ENCODE measurements at regions not wholly inside any gene's neighbourhood (a gene's known extent, or its start where the extent isn't known, plus 50 kb on each side); places are given as distances from the start of the nearest gene placed in this dataset.

DNA sequence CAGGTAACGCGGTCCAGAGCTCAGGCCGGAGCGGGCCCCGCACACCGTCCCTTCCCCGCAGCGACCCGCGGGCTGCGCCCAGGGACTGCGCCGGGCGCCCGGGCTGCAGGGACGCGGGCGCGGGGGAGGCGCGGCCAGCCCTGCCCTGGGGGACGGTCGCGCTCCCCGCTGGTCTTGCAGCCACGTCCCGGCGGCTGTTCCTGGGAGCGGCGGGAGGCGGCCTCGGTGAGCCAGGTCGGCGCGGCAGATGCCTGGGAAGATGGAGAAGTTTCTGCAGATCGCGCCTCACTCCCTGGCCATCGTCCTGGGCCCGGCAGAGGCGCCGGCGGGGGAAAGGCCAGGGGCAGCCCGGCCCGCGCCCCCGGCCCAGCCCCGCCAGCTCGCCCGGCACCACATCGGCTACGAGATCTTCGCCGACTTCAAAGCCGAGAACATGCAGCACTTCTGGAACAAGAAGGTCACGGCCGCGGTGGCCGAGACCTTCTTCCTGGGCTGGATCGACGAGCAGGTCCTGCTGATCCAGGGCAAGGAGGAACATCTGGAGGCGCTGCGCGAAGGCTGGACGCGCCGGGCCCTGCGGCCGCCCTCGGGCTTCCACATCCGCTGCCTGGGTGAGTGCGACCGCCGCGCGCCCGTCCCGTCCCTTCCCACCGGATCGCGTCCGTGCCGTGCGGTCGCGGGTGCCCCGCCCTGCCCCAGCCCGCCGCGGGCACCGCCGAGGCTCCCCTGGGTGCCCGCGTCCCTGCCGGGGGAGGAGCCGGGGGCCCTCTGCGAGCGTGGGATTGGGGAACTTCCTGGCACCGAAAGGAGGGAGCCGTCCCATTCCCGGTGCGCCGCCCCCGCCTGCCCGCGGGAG lies 107.4 kb upstream of the STOX2 start:
- Histone ChIP-seq H3K4me2 (ENCODE audit: low read length) (peak overlapping the region; percentile 82), H3K27ac (ENCODE audit: low read depth, low read length) (no peak overlapping the region), H3K9ac (ENCODE audit: low read length) (no peak overlapping the region), H2AFZ (ENCODE audit: low read depth, low read length) (peak overlapping the region; percentile 77), H4K20me1 (ENCODE audit: insufficient read depth, low read length) (no peaks in the 10 kb centered on the region), H3K9me3 (ENCODE audit: insufficient read depth, low read depth, low read length) (peaks cover 7% of the 10 kb centered on the region), H3K36me3 (ENCODE audit: insufficient read depth, low read length) (no peaks in the 10 kb centered on the region), H3K4me3 (ENCODE audit: insufficient read depth, low read depth, low read length) (peak overlapping the region; percentile 44), H3K4me1 (ENCODE audit: insufficient read depth, low read length) (peaks cover 5% of the 10 kb centered on the region), H3K79me2 (ENCODE audit: insufficient read depth, low read length) (no peaks in the 10 kb centered on the region), H3K27me3 (ENCODE audit: insufficient read depth, low read length) (peaks cover 32% of the 10 kb centered on the region)
- H3K4me3 Mint-ChIP-seq (ENCODE audit: unreplicated experiment), result peak overlapping the region; percentile 34
- no peak overlapping the region for H3K27ac Mint-ChIP-seq (ENCODE audit: unreplicated experiment)
- H3K9me3 Mint-ChIP-seq (ENCODE audit: unreplicated experiment), result peaks cover 3% of the 10 kb centered on the region
- H3K27me3 Mint-ChIP-seq (ENCODE audit: low read depth, unreplicated experiment), result peaks cover 44% of the 10 kb centered on the region
- peak; percentile 3 for DNase-seq (ENCODE audit: low read depth)
- TF ChIP-seq, protein P1, sequence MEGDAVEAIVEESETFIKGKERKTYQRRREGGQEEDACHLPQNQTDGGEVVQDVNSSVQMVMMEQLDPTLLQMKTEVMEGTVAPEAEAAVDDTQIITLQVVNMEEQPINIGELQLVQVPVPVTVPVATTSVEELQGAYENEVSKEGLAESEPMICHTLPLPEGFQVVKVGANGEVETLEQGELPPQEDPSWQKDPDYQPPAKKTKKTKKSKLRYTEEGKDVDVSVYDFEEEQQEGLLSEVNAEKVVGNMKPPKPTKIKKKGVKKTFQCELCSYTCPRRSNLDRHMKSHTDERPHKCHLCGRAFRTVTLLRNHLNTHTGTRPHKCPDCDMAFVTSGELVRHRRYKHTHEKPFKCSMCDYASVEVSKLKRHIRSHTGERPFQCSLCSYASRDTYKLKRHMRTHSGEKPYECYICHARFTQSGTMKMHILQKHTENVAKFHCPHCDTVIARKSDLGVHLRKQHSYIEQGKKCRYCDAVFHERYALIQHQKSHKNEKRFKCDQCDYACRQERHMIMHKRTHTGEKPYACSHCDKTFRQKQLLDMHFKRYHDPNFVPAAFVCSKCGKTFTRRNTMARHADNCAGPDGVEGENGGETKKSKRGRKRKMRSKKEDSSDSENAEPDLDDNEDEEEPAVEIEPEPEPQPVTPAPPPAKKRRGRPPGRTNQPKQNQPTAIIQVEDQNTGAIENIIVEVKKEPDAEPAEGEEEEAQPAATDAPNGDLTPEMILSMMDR (IDR thresholded peaks at IDR 0.05; ENCODE audit: insufficient read depth, low read depth, low read length), result no peak
- peak; percentile 87 for TF ChIP-seq EZH2 (IDR thresholded peaks at IDR 0.05; ENCODE audit: insufficient read depth, low read length)
- no peak for FAIRE-seq
- H3K36me3 Mint-ChIP-seq (ENCODE audit: low read depth, unreplicated experiment), result no peaks in the 10 kb centered on the region
- H3K4me1 Mint-ChIP-seq (ENCODE audit: low read depth, unreplicated experiment), result no peaks in the 10 kb centered on the region

DNA sequence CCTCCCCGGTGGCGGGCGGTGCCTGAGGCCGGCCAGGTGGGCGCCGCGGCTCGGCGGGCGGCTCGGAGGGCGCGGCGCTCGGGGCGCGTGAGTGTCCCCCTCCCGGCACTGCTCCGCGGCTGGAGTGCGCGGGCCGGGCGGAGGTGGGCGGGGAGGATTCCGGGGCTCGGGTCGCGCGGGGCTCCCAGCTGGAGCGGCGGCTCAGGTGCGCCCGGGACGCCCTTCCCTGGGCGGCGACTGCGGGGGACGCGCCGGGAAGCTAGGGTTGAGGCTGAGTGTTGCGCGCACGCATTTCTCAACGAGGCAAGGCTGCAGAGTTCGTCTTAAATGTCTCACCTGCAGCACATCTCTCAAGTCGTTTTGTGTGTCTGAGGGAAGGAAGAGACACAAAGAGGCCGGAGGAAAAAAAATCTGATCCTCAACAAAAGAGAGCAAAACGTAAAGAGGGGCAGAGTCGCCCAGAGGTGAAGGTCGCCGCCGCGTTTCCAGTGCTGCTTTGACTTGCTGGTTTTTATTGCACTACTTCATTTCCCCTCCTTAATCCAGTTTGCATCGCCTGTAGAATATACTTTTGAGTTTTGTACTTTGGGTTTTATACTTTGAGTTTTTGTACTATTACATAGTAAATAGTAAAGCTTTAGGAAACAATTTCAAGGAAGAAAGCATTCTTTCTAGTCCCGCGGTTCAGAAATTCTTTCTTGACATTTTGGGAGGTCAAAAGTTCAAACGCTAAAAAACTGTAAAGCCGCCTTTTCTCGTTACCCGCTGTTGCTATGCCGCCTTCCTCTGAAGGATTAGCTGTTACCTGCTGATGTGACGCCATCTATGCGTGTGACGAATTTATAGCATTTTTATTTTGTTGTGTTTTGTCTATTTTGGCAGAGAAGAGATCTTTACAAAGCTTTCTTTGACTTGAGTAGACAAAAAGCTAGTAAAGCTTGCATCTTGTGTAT lies 106.5 kb upstream of the STOX2 start:
- Histone ChIP-seq H3K36me3 (ENCODE audit: insufficient read depth, low read length) (no peaks in the 10 kb centered on the region), H3K27me3 (ENCODE audit: insufficient read depth, low read length) (peaks cover 32% of the 10 kb centered on the region), H3K9ac (ENCODE audit: low read length) (no peak overlapping the region), H3K9me3 (ENCODE audit: insufficient read depth, low read depth, low read length) (peaks cover 7% of the 10 kb centered on the region), H3K79me2 (ENCODE audit: insufficient read depth, low read length) (no peaks in the 10 kb centered on the region), H4K20me1 (ENCODE audit: insufficient read depth, low read length) (no peaks in the 10 kb centered on the region), H3K27ac (ENCODE audit: low read depth, low read length) (no peak overlapping the region), H2AFZ (ENCODE audit: low read depth, low read length) (peak overlapping the region; percentile 26), H3K4me1 (ENCODE audit: insufficient read depth, low read length) (peaks cover 5% of the 10 kb centered on the region), H3K4me2 (ENCODE audit: low read length) (peak overlapping the region; percentile 82), H3K4me3 (ENCODE audit: insufficient read depth, low read depth, low read length) (peak overlapping the region; percentile 44)
- Mint-ChIP-seq H3K27me3 (ENCODE audit: low read depth, unreplicated experiment) (peaks cover 48% of the 10 kb centered on the region), H3K4me3 (ENCODE audit: unreplicated experiment) (peak overlapping the region; percentile 68), H3K36me3 (ENCODE audit: low read depth, unreplicated experiment) (no peaks in the 10 kb centered on the region), H3K4me1 (ENCODE audit: low read depth, unreplicated experiment) (no peaks in the 10 kb centered on the region), H3K27ac (ENCODE audit: unreplicated experiment) (no peak overlapping the region), H3K9me3 (ENCODE audit: unreplicated experiment) (no peaks in the 10 kb centered on the region)
- no peak for TF ChIP-seq EZH2 (IDR thresholded peaks at IDR 0.05; ENCODE audit: insufficient read depth, low read length)
- TF ChIP-seq, protein P1 (IDR thresholded peaks at IDR 0.05; ENCODE audit: insufficient read depth, low read depth, low read length), result no peak
- FAIRE-seq (no peak), DNase-seq (ENCODE audit: low read depth) (no peak)
